Left hindlimb (tissue), 1 donor: ENCODE measurements at regions not wholly inside any gene's neighbourhood (a gene's known extent, or its start where the extent isn't known, plus 50 kb on each side); places are given as distances from the start of the nearest gene placed in this dataset.
A peak's percentile ranks its signal among the peaks of the same experiment; 100 is the strongest.

Experiments used
- DNase-seq: peaks from one replicate; pipeline ENCODE4 v3.0.0-alpha.2; 2018

GRCh38 chr7:22586101-22586785 is 86.3 kb upstream of the STEAP1B start:
- no peak for DNase-seq

GRCh38 chr7:22584179-22584578 is 84.2 kb upstream of the STEAP1B start:
- DNase-seq: no peak

GRCh38 chr7:22582863-22583622 is 83.1 kb upstream of the STEAP1B start:
- peak; percentile 64 for DNase-seq

GRCh38 chr7:22581099-22581498 is 81.1 kb upstream of the STEAP1B start:
- DNase-seq: no peak

- DNase-seq: no peak
These were observed 80.0 kb upstream of the STEAP1B start for GRCh38 chr7:22579961-22580360.

GRCh38 chr7:22578007-22578733 is 78.2 kb upstream of the STEAP1B start:
- DNase-seq: no peak

GRCh38 chr7:22577470-22578001 is 77.5 kb upstream of the STEAP1B start:
- peak; percentile 42 for DNase-seq

- no peak for DNase-seq
These were observed 76.9 kb upstream of the STEAP1B start for GRCh38 chr7:22576612-22577469.

- DNase-seq: no peak
These were observed 74.9 kb upstream of the STEAP1B start for GRCh38 chr7:22574754-22575520.

GRCh38 chr7:22572937-22573336 is 72.9 kb upstream of the STEAP1B start:
- no peak for DNase-seq

GRCh38 chr7:22572292-22572691 is 72.3 kb upstream of the STEAP1B start:
- DNase-seq: no peak

- no peak for DNase-seq
These were observed 71.8 kb upstream of the STEAP1B start for GRCh38 chr7:22571766-22572165.

- no peak for DNase-seq
These were observed 69.8 kb upstream of the STEAP1B start for GRCh38 chr7:22569586-22570321.

GRCh38 chr7:22566592-22566991 is 66.6 kb upstream of the STEAP1B start:
- DNase-seq: no peak

GRCh38 chr7:22566176-22566575 is 66.2 kb upstream of the STEAP1B start:
- DNase-seq: no peak

- no peak for DNase-seq
These were observed 65.4 kb upstream of the STEAP1B start for GRCh38 chr7:22565315-22565811.

- DNase-seq: peak; percentile 72
These were observed 64.6 kb upstream of the STEAP1B start for GRCh38 chr7:22564511-22565045.

GRCh38 chr7:22563621-22564241 is 63.7 kb upstream of the STEAP1B start:
- DNase-seq: peak; percentile 52

GRCh38 chr7:22563032-22563501 is 63.1 kb upstream of the STEAP1B start:
- peak; percentile 47 for DNase-seq
